Right renal cortex interstitium (tissue), 3 donors: ENCODE measurements at regions not wholly inside any gene's neighbourhood (a gene's known extent, or its start where the extent isn't known, plus 50 kb on each side); places are given as distances from the start of the nearest gene placed in this dataset.
"Not testable (repeated sequence)": the region's sequence is repeated elsewhere in the genome, so short reads cannot be mapped to it uniquely, and the experiment has no call there.

Experiments used
- DNase-seq, 3 donors: peaks; one replicate each; pipeline ENCODE4 v3.0.0-alpha.2; 2013; ENCODE audit warnings: low read depth in 3 of 3, low spot score in 2 of 3

DNA sequence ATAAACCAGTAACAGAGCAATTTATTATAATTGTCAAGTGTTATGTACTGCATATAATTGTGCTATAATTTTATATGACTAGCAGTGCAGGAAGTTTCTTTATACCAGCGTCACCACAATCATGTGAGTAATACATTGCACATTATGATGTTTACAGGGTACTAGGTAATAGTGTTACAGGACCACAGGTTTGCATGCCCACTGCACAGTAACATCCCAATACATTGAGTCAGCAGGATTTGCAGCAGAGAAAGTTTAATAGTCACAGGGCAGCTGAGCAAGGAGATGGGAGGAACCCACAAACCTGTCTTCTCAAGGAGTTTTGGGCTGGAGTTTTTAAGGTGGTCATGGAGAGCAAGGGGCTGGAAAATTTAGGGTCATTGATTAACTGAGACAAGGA lies 1042.9 kb upstream of the ACVR2A start:
- no peak for DNase-seq

DNA sequence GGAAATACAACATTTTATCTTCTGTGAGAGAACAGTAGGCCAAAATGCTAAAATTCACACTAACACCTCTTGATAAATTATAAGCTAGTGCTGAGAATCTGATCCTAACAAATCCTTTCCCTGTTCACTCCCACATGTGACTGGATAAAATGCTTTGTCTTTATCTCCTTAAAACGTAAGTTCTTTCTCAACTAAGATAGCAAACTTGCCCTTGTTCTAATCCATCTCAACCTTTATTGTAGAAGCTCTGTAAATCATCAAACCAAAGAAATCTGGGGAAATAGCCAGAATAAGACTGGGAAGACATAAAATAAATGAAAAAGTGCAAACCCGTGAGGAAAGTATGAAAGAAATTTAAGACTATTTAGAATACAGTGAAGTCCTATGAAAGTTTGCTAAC lies 1058.4 kb upstream of the ACVR2A start:
- DNase-seq = no peak

DNA sequence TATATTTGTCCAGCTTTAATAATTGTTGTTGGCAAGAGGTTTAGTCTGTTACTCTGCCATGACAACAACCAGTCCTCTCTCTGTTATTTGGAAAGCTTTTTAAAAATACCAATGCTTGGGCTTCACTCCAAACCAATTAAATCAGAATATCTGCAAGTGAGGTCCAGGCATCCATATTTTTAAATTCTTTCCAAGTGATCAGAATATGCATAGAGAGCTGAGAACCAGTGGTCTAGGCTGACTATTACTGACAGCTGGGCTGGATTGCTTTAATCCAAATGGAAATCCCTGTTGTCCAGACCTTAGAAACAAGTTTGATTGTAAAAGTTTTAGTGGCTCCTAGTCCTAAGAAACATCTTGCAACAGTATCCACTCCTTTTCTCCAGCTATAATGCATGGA lies 1059.7 kb upstream of the ACVR2A start:
- DNase-seq = no peak

DNA sequence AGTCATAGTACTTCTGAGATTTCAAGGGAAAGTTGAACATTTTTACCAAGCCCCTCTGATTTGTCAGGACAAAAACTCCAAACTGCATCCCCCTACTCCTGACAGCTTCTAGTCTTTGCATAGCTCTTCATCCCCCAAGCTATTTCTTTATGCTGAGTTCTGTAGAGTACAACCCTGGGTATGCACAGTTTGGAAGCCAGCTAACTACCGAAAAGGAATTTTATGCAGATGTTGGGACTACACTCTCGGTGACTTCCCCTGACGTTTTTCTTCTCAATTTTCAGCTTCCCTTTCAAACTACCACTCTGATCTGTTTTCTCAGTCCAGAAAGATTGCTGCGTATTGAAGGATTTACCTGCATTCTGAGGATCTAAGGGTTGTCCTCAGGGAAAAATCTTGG lies 1060.2 kb upstream of the ACVR2A start:
- DNase-seq = no peak

DNA sequence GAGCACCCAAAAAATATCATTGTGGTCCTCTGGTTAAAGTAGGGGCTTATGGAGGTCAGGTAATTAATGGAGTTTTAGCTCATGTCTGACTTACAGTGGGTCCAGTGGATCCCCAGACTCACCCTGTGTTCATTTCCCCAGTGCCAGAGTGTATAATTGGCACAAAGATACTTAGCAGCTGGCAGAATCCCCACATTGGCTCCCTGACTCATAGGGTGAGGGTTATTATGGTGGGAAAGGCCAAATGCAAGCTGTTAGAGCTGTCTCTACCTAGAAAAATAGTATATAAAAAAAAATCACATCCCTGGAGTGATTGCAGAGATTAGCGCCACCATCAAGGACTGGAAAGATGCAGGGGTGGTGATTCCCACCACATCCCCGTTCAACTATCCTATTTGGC lies 1067.6 kb upstream of the ACVR2A start:
- no peak for DNase-seq

DNA sequence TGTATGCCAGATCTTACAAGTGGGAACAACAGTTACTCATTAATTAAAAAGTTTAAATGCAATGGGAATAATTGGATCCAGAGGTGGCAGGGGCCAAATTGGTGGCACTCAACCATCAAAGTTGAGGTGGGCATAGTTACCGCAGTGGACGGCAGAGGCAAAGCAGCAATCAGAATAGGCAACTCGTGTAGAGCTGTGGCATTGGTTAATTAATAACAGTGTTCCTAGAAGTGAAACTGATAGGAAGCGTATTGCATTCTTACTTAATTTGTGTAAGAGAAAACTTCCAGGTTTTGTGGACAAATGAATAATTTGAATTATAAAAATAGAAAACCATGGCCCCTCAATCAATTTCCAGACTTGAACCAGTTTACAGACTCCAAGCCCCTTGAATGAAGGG lies 1068.2 kb upstream of the ACVR2A start:
- no peak for DNase-seq

DNA sequence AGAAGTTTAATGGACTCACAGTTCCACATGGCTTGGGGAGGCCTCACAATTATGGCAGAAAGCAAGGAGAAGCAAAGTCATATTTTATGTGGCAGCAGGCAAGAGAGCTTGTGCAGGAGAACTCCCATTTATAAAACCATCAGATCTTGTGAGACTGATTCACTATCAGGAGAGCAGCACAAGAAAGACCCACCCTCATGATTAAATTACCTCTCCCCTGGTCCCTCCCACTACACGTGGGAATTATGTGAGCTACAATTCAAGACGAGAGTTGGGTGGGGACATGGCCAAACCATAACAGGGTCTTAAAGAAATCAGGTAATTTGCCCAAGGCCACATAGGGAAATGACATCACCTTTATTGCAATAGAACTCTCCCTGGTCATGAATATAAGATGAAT lies 1073.3 kb upstream of the ACVR2A start:
- no peak for DNase-seq

DNA sequence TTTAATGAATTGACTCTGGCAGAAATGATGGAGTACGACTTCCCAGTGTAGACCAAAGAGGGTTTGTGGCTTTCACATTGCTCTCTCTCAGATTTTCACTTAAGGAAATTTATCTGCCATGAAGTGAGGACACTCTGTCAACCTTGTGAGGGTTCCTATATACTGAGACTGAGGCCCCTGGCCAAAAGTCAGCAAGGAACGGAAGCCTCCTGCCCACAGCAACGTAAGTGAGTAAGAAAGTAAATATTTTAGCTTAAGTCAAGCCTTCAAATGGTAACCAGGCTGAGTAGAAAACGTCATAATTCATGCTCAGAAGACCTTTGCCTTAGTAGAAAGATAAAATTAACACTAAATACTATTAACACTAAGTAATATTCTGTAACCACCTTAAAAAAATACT lies 1080.5 kb upstream of the ACVR2A start:
- DNase-seq = no peak

DNA sequence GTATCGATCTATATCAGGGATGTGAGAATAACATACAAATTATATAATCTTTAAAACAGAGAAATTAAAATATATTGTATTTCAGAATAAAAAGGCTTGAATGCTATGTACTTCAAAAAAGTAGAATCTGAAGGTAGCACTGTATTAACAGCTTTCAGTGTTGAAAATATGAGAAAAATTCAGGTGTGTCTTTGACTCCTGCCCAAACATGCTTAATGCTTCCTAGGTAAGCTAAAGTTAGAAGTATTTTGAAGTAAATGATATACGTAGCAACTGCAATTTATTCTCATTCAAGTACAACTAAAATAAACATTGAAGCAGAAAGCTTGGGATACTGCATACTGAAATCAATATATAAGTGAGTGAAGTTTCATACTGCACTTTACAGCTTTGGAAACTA lies 1082.0 kb upstream of the ACVR2A start:
- DNase-seq = no peak

DNA sequence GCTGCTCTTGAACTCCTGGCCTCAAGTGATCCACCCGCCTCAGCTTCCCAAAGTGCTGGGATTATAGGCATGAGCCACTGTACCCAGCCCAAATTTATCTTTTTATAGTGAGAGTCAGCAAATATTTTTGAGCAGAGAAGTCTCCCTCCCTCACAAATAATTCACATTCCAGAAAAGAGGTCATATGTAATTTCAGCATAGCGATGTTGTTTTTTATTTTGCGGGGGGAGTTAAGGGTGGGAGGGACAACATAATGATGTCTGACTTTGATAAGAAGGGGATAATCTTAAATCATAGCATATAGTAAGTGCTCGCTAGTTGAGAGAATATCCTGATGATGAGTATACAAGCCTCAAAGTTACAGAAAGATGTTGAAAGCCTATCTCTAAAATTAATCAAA lies 1090.2 kb upstream of the ACVR2A start:
- DNase-seq = no peak

DNA sequence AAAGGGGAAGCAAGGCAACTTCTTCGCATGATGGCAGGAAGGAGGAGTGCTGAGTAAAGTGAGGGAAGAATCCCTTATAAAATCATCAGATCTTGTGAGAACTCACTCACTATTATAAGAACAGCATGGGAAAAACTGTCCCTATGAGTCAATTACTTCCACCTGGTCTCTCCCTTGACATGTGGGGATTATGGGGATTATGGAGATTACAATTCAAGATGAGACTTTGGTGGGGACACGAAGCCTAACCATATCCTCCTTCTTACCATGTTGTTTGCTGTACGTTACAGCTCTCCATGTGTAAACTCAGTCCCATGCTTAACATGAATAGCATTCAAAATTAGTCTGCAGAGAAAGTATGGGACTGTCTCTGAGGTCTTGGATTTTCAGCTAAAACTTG lies 1096.8 kb upstream of the ACVR2A start:
- no peak for DNase-seq

DNA sequence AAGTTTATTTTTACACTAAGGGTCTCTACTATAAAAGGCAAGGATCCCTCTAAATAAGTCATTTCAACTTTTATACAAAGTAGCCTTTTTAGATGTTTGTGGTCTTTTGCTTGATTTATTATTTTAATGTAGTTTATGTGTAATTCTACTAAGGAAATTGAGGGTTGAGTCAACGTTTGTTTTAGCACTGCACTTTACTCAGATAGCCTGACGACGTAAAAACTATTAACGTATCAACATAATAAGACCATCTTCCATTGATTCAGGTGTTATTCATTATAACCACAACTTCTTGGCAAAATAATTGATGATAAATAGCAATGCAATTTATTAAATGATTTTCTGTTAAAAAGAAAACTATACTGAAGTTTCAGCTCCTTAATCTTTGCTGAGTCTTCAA lies 1103.6 kb upstream of the ACVR2A start:
- no peak for DNase-seq

DNA sequence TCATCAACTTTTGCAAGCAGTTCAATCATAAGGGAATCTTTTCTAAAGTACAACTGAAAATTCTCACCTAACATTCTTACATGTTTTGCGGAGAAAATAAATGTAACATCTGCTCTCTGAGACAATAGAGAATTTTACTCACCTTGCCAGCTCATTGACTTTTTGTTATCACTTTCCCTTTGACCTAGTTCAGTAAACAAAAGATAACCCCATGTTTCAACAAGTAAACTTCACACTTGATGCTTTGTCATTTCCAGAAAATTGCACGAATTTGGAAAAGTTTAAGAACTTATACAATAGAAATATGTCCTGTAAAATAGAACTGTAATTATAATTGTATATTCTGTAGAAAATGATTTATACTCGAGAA lies 1110.0 kb upstream of the ACVR2A start:
- no peak for DNase-seq

DNA sequence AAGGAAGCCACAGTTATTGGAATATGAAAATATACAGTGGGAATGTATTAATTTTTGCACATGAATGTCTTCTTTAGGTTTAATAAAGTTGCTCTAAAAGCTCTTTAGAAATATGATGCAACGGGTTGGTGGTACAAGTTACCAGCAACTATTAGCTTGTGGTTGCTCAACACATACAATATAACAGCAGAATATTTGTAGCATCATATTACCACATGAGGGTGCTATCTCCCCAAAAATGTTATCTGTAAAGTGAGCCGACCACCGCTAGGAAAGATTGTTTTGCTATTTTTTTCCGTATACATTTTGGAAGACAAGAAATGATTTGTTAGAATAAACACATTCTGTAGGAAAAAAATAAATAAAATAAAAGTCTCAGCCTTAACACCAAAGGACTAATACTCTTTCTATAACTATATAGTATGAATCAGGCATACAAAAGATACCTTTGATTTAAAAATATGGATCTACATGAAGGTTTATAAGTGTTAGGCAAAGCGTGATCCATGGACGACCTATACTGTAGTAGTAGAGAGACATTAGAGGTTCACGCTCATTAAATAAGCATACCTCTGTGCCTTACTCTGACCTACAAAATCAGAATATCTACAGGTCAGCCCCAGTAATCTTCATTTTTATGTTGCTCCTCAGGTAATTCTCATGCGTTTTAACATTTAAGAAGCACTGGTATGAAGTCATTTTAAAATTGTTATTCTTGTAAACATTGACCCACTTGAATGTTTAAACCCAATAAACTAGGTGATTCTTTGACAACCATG lies 1110.6 kb upstream of the ACVR2A start:
- peak; percentile 31 to 43 (median 33) for DNase-seq

DNA sequence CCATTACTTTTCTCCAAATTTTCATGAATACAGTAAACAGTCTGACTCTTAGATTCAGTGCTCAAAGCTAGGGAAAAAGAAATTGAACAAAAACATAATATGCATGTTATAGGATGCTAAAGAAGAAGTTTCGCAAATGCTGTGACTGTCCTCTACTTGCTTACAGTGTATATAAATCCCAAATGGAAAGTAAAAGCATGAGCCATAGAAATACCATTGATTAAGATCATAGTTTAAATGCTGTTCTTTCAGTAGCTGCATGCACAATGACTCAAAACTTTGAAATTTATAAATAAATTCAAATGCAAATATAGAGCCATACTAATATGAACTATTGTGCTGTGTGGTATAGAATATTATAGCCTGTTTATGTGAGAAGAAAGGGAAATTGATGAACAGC lies 1113.9 kb upstream of the ACVR2A start:
- DNase-seq = no peak

DNA sequence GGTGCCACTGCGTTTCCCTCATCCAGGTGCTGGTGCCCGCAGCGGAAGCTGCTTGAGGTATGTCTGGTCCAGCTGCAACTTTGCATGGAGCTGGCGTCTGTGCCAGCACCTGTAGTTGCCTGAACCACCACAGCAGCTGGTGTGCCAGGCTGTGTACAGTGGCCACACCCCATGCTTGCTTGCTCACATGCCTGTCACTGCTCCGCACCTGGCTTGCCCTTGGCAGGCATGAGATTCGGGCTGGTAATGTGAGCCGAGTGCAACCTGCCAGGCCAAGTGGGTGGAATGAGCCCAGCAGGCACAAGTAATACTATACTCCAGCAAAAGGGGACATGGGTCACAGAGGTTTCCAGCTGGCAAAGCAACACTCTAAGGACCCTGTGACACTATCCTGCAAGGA lies 1123.3 kb upstream of the ACVR2A start:
- no peak for DNase-seq

DNA sequence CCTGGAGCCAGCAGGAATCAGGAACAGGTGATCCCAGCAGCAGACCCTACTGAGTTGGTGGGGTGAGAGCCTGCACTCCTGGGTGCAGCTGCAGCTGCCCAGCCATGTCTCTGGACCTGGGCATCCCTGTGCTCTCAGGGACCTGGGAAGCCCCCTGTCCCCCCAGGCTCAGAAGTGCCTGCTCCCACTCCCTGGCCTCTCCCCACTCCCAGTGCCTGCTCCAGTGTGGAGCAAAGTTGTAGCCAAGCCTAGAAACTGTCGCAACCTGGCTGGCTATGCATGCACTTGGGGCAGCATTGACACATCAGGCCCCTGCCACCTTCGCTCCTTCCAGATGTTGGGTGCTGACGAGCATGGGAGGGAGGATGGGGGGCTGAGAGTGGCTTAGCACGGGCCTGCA lies 1124.7 kb upstream of the ACVR2A start:
- DNase-seq = no peak

DNA sequence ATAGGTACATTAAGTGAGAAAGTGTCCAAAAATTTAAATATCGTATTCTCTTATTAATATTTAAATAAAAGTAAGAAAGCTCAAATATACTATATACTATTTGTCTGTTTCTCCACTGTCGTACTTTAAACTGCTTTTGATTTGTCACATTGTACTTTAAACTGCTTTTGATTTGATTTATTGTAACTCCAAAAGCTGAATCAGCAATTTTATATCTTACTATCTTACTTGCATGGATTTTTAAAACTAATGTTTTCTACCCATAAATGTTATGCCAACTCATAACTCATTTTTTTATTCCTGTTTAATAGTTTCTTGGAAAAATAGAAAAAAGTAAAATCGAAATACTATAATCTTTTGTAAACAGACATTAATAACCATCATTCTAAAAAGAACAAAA lies 1128.2 kb upstream of the ACVR2A start:
- DNase-seq = no peak

DNA sequence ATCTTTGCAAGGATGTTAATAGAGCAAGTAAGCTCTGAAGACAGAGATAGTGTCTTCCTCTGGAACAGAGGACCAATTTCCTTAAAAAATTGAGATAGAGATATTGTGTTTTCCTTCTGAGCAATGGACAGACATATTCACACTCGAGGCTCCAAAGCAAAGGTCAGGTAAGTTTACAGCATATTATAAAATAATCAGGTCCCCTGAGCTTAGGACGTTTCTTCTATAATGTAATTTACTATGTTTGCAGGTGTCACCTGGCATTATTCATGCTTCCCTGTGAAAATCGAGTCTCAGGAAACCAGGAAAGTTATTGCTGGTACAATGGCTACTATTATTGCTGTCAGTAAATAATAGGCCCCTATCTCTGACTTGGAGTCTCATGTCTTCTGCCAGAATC lies 1135.8 kb upstream of the ACVR2A start:
- no peak for DNase-seq

DNA sequence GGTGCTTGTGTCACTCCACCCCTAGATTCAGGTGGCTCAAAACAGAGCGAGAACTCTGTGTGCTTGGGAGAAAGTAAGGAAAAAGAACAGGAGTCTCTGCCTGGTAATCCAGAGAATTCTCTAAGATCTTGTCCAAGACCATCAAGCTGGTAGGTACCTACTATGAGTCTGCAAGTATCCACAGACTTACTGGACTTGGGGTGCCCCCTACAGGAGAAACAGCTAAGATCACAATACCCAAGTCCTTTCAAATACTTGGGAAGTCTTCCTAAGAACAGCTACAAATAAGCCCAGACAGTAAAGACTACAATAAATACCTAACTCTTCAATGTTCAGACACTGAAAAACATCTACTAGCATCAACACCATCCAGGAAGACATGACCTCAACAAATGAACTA lies 1143.6 kb upstream of the ACVR2A start:
- DNase-seq = no peak

DNA sequence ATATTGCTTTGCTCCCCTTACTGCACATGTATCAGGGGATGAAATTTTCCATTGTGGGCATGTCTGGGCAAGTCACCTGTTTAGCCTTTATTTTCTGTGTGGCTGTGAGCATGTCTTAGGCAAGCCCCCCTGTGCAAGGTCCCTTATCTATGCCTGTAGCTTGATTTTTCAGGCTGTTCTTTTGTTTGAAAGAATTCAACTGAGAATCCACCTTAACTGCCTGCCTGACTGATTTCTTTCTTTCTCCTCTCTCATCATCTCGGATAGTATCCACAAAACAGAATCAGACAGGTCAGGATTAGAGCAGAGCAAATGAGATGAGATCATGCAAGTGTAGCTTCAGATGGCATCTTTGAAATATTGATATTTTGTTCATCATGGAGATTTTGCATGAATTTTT lies 1147.5 kb upstream of the ACVR2A start:
- no peak for DNase-seq

DNA sequence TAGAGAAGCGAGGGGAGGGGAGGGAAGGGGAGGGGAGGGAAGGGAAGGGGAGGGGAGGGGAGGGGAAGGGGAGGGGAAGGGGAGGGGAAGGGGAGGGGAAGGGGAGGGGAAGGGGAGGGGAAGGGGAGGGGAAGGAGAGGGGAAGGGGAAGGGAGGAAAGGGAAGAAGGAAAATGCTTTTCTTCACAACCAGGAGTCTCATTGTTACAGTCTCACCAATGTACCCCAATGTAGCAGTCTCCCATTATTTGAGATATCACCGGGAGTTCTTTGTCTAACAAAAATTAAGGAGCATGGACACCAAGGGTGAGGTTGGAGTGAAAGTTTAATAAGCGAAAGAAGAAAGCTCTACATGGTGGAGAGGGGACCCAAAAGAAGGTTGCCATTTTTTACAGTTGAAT lies 1148.0 kb upstream of the ACVR2A start:
- not testable (repeated sequence) for DNase-seq

DNA sequence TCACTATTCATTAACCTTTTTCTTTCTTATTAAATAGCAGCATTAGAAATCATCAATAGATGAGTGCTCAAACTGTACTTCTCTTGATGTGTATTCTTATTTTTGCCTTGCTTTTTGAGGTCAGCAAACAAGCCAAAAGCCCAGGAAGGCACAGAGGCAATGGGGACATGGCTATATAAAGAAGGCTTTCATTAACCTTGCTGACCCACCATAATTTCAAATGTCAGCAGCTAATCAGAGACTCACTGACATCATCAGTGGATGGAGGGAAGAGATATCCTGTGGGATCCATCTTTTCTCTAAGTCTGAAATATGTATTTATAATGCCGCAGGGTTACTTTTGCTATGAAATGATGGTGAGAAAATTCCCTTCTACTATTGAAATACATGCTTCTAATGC lies 1162.8 kb upstream of the ACVR2A start:
- no peak for DNase-seq
